H9 (cell line): ENCODE measurements at regions not wholly inside any gene's neighbourhood (a gene's known extent, or its start where the extent isn't known, plus 50 kb on each side); places are given as distances from the start of the nearest gene placed in this dataset.

ENCODE experiments used
- DNase-seq: peaks from one replicate; pipeline ENCODE4 v3.0.0-alpha.2; 2017
- H2AFZ ChIP-seq: one replicate; pipeline ENCODE4 v1.6.1; 2013; ENCODE audit warnings: mild to moderate bottlenecking, low read length, control low read depth, moderate library complexity
- H2AK5ac ChIP-seq: 2 replicates; pipeline ENCODE4 v1.6.1; 2013; ENCODE audit warnings: low read length, control low read depth, mixed read lengths; ENCODE audit not compliant: insufficient read length
- H2BK120ac ChIP-seq: one replicate; pipeline ENCODE4 v1.6.1; 2013; ENCODE audit warnings: low read depth, mild to moderate bottlenecking, low read length, control low read depth, inconsistent platforms; ENCODE audit not compliant: poor library complexity, severe bottlenecking
- H2BK12ac ChIP-seq: 2 replicates; pipeline ENCODE4 v1.6.1; 2013; ENCODE audit warnings: low read length, control low read depth, mixed read lengths, low read depth; ENCODE audit not compliant: insufficient read length
- H2BK15ac ChIP-seq: 2 replicates; pipeline ENCODE4 v1.6.1; 2013; ENCODE audit warnings: low read depth, low read length, control low read depth
- H2BK20ac ChIP-seq: one replicate; pipeline ENCODE4 v1.6.1; 2013; ENCODE audit warnings: low read depth, mild to moderate bottlenecking, low read length, control low read depth, inconsistent platforms; ENCODE audit not compliant: poor library complexity, severe bottlenecking
- H2BK5ac ChIP-seq: 2 replicates; pipeline ENCODE4 v1.6.1; 2013; ENCODE audit warnings: low read length, control low read depth, mixed read lengths; ENCODE audit not compliant: insufficient read length
- H3K14ac ChIP-seq: 2 replicates; pipeline ENCODE4 v1.6.1; 2013; ENCODE audit warnings: low read length, control low read depth; ENCODE audit not compliant: insufficient read depth
- H3K18ac ChIP-seq: 2 replicates; pipeline ENCODE4 v1.6.1; 2013; ENCODE audit warnings: low read depth, mild to moderate bottlenecking, mixed read lengths, low read length, control low read depth; ENCODE audit not compliant: insufficient read length
- H3K23ac ChIP-seq: 2 replicates; pipeline ENCODE4 v1.6.1; 2013; ENCODE audit warnings: low read length, control low read depth, mixed read lengths, low read depth; ENCODE audit not compliant: insufficient read length
- H3K23me2 ChIP-seq: 2 replicates; pipeline ENCODE4 v1.6.1; 2013; ENCODE audit warnings: low read depth, mild to moderate bottlenecking, mixed read lengths, low read length, control low read depth; ENCODE audit not compliant: insufficient read length, poor library complexity, severe bottlenecking
- H3K27ac ChIP-seq: 2 replicates; pipeline ENCODE4 v1.5.1; 2013; ENCODE audit warnings: low read length, control low read depth, mixed read lengths, low read depth; ENCODE audit not compliant: insufficient read length
- H3K27me3 ChIP-seq: 2 replicates; pipeline ENCODE4 v1.6.1; 2013; ENCODE audit warnings: low read length, control low read depth, inconsistent platforms; ENCODE audit not compliant: insufficient read depth
- H3K4ac ChIP-seq: 2 replicates; pipeline ENCODE4 v1.6.1; 2013; ENCODE audit warnings: low read depth, mild to moderate bottlenecking, control low read depth, inconsistent platforms, low read length, moderate library complexity
- H3K4me1 ChIP-seq: 2 replicates; pipeline ENCODE4 v1.6.1; 2013; ENCODE audit warnings: low read length, control low read depth, inconsistent platforms; ENCODE audit not compliant: insufficient read depth
- H3K4me2 ChIP-seq: 2 replicates; pipeline ENCODE4 v1.6.1; 2013; ENCODE audit warnings: low read length, control low read depth, mixed read lengths; ENCODE audit not compliant: insufficient read length, insufficient read depth
- H3K56ac ChIP-seq: 2 replicates; pipeline ENCODE4 v1.6.1; 2013; ENCODE audit warnings: low read depth, mild to moderate bottlenecking, mixed read lengths, low read length, control low read depth; ENCODE audit not compliant: insufficient read length
- H3K79me1 ChIP-seq: 2 replicates; pipeline ENCODE4 v1.6.1; 2013; ENCODE audit warnings: low read depth, mild to moderate bottlenecking, moderate library complexity, low read length, control low read depth, inconsistent platforms; ENCODE audit not compliant: insufficient read depth, poor library complexity, severe bottlenecking
- H3K79me2 ChIP-seq: 2 replicates; pipeline ENCODE4 v1.6.1; 2013; ENCODE audit warnings: low read length, control low read depth, inconsistent platforms; ENCODE audit not compliant: insufficient read depth
- H3K9ac ChIP-seq: 2 replicates; pipeline ENCODE4 v1.6.1; 2013; ENCODE audit warnings: low read length, control low read depth, mixed read lengths; ENCODE audit not compliant: insufficient read length; ENCODE audit errors: extremely low read depth
- H3K9me3 ChIP-seq: one replicate; pipeline ENCODE4 v1.6.1; 2013; ENCODE audit warnings: low read depth, low read length, inconsistent platforms; ENCODE audit not compliant: control insufficient read depth
- H3T11ph ChIP-seq: one replicate; pipeline ENCODE4 v1.6.1; 2013; ENCODE audit warnings: mild to moderate bottlenecking, low read length, control low read depth, inconsistent platforms
- H4K20me1 ChIP-seq: one replicate; pipeline ENCODE4 v1.6.1; 2013; ENCODE audit not compliant: control insufficient read depth, insufficient read length, insufficient read depth
- H4K5ac ChIP-seq: 2 replicates; pipeline ENCODE4 v1.6.1; 2013; ENCODE audit warnings: low read depth, mild to moderate bottlenecking, mixed read lengths, low read length, control low read depth; ENCODE audit not compliant: insufficient read length
- H4K8ac ChIP-seq: replicated peaks from 2 replicates; pipeline ENCODE4 v1.6.1; 2013; ENCODE audit warnings: low read length, control low read depth, mixed read lengths, low read depth; ENCODE audit not compliant: insufficient read length
- H4K91ac ChIP-seq: 2 replicates; pipeline ENCODE4 v1.6.1; 2013; ENCODE audit warnings: low read depth, mild to moderate bottlenecking, moderate library complexity, mixed read lengths, low read length, control low read depth; ENCODE audit not compliant: insufficient read length
- H3K27ac Mint-ChIP-seq, 3 experiments: 2 replicates in 2 of 3; 3 replicates in 1 of 3; pipeline ENCODE4 v1.8.0; 2020 to 2021; ENCODE audit warnings: mixed read lengths in 3 of 3, mild to moderate bottlenecking in 1 of 3, moderate library complexity in 1 of 3
- H3K27me3 Mint-ChIP-seq: 2 replicates; pipeline ENCODE4 v1.8.0; 2021; ENCODE audit warnings: low read depth, mild to moderate bottlenecking, moderate library complexity, mixed read lengths
- H3K36me3 Mint-ChIP-seq, 3 experiments: 2 replicates in 2 of 3; 3 replicates in 1 of 3; pipeline ENCODE4 v1.8.0; 2020 to 2021; ENCODE audit warnings: low read depth in 3 of 3, mixed read lengths in 3 of 3; ENCODE audit not compliant: insufficient read depth in 1 of 3
- H3K4me1 Mint-ChIP-seq, 2 experiments: 2 replicates each; pipeline ENCODE4 v1.8.0; 2020; ENCODE audit warnings: mixed read lengths in 2 of 2
- H3K4me3 Mint-ChIP-seq, 2 experiments: 2 replicates in 1 of 2; 3 replicates in 1 of 2; pipeline ENCODE4 v1.8.0; 2020 to 2021; ENCODE audit warnings: mild to moderate bottlenecking in 2 of 2, mixed read lengths in 2 of 2, moderate library complexity in 1 of 2
- H3K9me3 Mint-ChIP-seq, 2 experiments: 2 replicates in 1 of 2; 3 replicates in 1 of 2; pipeline ENCODE4 v1.8.0; 2020; ENCODE audit warnings: mild to moderate bottlenecking in 2 of 2, mixed read lengths in 2 of 2, moderate library complexity in 1 of 2
- WGBS: extraction: QIAGEN DNeasy Blood & Tissue Kit; methylation state at CpG from one replicate; pipeline ENCODE4 v1.1.7; 2013; ENCODE audit warnings: missing lambda C conversion rate, low lambda C conversion rate, mixed read lengths; ENCODE audit not compliant: insufficient read length; ENCODE audit errors: extremely low coverage; 5-methylcytosine and 5-hydroxymethylcytosine counted together
- TF ChIP-seq, protein P1 (sequence below): fragments of 200-600 bp; sonication (generic); conservative IDR thresholded peaks from 3 replicates; pipeline ENCODE4 v1.8.0; 2021; ENCODE audit warnings: antibody characterized with exemption, mild to moderate bottlenecking

DNA sequence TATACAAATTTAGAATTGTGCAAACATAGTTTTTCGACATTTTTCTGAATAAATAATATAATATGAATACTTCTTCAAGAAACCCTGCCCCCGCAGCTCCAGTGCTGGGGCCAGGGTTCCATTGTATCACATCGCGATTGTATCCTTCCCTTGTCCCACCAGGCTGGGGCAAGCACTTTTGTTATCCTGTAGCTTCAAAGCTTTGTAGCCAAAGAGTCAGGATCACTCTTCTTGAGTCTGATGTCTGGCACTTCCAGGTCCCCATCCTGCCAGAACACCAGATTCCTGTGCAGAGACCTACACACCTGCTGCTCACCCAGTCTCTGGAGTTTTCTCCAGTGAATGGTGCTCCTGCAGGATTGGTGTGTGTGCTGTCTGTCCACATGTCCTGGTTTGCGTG is 186.9 kb downstream of the ASB1 start:
- H2BK15ac ChIP-seq = no peak overlapping the region
- TF ChIP-seq, protein P1, sequence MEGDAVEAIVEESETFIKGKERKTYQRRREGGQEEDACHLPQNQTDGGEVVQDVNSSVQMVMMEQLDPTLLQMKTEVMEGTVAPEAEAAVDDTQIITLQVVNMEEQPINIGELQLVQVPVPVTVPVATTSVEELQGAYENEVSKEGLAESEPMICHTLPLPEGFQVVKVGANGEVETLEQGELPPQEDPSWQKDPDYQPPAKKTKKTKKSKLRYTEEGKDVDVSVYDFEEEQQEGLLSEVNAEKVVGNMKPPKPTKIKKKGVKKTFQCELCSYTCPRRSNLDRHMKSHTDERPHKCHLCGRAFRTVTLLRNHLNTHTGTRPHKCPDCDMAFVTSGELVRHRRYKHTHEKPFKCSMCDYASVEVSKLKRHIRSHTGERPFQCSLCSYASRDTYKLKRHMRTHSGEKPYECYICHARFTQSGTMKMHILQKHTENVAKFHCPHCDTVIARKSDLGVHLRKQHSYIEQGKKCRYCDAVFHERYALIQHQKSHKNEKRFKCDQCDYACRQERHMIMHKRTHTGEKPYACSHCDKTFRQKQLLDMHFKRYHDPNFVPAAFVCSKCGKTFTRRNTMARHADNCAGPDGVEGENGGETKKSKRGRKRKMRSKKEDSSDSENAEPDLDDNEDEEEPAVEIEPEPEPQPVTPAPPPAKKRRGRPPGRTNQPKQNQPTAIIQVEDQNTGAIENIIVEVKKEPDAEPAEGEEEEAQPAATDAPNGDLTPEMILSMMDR = no peak
- no peak overlapping the region for H3K9ac ChIP-seq
- H3K18ac ChIP-seq = no peak overlapping the region
- no peak overlapping the region for H2BK20ac ChIP-seq
- no peaks in the 10 kb centered on the region; the same call in 1 of the 2 replicates for H3K4me1 ChIP-seq
- no peak overlapping the region for H3K14ac ChIP-seq
- H3K4me2 ChIP-seq = no peak overlapping the region
- Mint-ChIP-seq H3K9me3 (peaks cover 8 to 22% of the 10 kb centered on the region in 2 experiments; a peak in 4 of 5 replicates), H3K27ac (no peak overlapping the region), H3K27me3 (peaks cover 6% of the 10 kb centered on the region; the same call in 1 of the 2 replicates), H3K36me3 (no peaks in the 10 kb centered on the region), H3K4me1 (no peaks in the 10 kb centered on the region; a peak in 1 of 4 replicates), H3K4me3 (no peak overlapping the region)
- H3K79me2 ChIP-seq = no peaks in the 10 kb centered on the region
- no CpG with 5 or more reads among the region's 5 CpGs for WGBS
- no peak overlapping the region for H2BK12ac ChIP-seq
- no peaks in the 10 kb centered on the region for H3K27me3 ChIP-seq
- H3T11ph ChIP-seq = no peak overlapping the region
- no peak overlapping the region for H4K8ac ChIP-seq
- no peaks in the 10 kb centered on the region for H3K9me3 ChIP-seq
- no peaks in the 10 kb centered on the region for H3K79me1 ChIP-seq
- peak overlapping the region; percentile 64 for H2BK5ac ChIP-seq
- no peak overlapping the region for H3K4ac ChIP-seq
- no peak overlapping the region for H4K91ac ChIP-seq
- H3K56ac ChIP-seq = no peak overlapping the region
- no peak overlapping the region for H2AFZ ChIP-seq
- no peak overlapping the region for H2AK5ac ChIP-seq
- H4K5ac ChIP-seq = no peak overlapping the region
- no peaks in the 10 kb centered on the region for H3K23me2 ChIP-seq
- no peak for DNase-seq
- H3K27ac ChIP-seq = no peak overlapping the region
- no peak overlapping the region for H3K23ac ChIP-seq
- no peak overlapping the region for H2BK120ac ChIP-seq
- H4K20me1 ChIP-seq = no peaks in the 10 kb centered on the region
